Muscle of leg (tissue), 3 donors: ENCODE measurements at regions not wholly inside any gene's neighbourhood (a gene's known extent, or its start where the extent isn't known, plus 50 kb on each side); places are given as distances from the start of the nearest gene placed in this dataset.

Source experiments
- DNase-seq: peaks from one replicate; pipeline ENCODE4 v3.0.0; 2013
- H3K27ac ChIP-seq: one replicate; pipeline ENCODE4 v1.5.1; 2013; ENCODE audit warnings: mild to moderate bottlenecking, low read length, control low read depth
- H3K27me3 ChIP-seq: one replicate; pipeline ENCODE4 v1.6.1; 2013; ENCODE audit warnings: low read length; ENCODE audit not compliant: control insufficient read depth, insufficient read depth
- H3K36me3 ChIP-seq: one replicate; pipeline ENCODE4 v1.6.1; 2013; ENCODE audit warnings: low read length; ENCODE audit not compliant: control insufficient read depth, insufficient read depth
- H3K4me1 ChIP-seq: one replicate; pipeline ENCODE4 v1.6.1; 2013; ENCODE audit warnings: low read length; ENCODE audit not compliant: control insufficient read depth, insufficient read depth
- H3K4me3 ChIP-seq: one replicate; pipeline ENCODE4 v1.5.1; 2013; ENCODE audit warnings: low read length, control low read depth
- H3K9me3 ChIP-seq: replicated peaks from 2 replicates; pipeline ENCODE4 v1.6.1; 2013; ENCODE audit warnings: low read depth, low read length; ENCODE audit not compliant: control insufficient read depth
- WGBS: methylation state at CpG from one replicate; pipeline ENCODE4 v1.1.5; 2013; ENCODE audit warnings: missing lambda C conversion rate; ENCODE audit not compliant: insufficient coverage; 5-methylcytosine and 5-hydroxymethylcytosine counted together

- peaks cover 23% of the 10 kb centered on the region for H3K27me3 ChIP-seq
- no peak for DNase-seq
- no peaks in the 10 kb centered on the region for H3K4me1 ChIP-seq
- 60% methylated on average over 10 of the region's 10 CpGs for WGBS
- no peak overlapping the region for H3K27ac ChIP-seq
- no peaks in the 10 kb centered on the region for H3K36me3 ChIP-seq
- H3K9me3 ChIP-seq, result peaks cover under 1% of the 10 kb centered on the region
- H3K4me3 ChIP-seq, result no peak overlapping the region
Measured at GRCh38 chr12:111275308-111275707, 93.6 kb downstream of the PHETA1 start.

- Histone ChIP-seq H3K4me3 (no peak overlapping the region), H3K9me3 (no peaks in the 10 kb centered on the region), H3K27ac (no peak overlapping the region), H3K4me1 (peaks cover under 1% of the 10 kb centered on the region), H3K27me3 (peaks cover 23% of the 10 kb centered on the region), H3K36me3 (no peaks in the 10 kb centered on the region)
- no CpG with 5 or more reads among the region's 4 CpGs for WGBS
- DNase-seq, result no peak
Measured at GRCh38 chr12:111274777-111275176, 94.1 kb downstream of the PHETA1 start.

- Histone ChIP-seq H3K9me3 (no peaks in the 10 kb centered on the region), H3K27me3 (peaks cover 23% of the 10 kb centered on the region), H3K36me3 (no peaks in the 10 kb centered on the region), H3K27ac (no peak overlapping the region), H3K4me1 (peaks cover 5% of the 10 kb centered on the region), H3K4me3 (no peak overlapping the region)
- no CpG with 5 or more reads among the region's 6 CpGs for WGBS
- DNase-seq, result no peak
Measured at GRCh38 chr12:111271674-111272418, 97.0 kb downstream of the PHETA1 start.

GRCh38 chr12:111270774-111271173 is 98.1 kb downstream of the PHETA1 start:
- H3K27ac ChIP-seq, result no peak overlapping the region
- peaks cover 5% of the 10 kb centered on the region for H3K4me1 ChIP-seq
- peaks cover 23% of the 10 kb centered on the region for H3K27me3 ChIP-seq
- no peak overlapping the region for H3K4me3 ChIP-seq
- no peak for DNase-seq
- no peaks in the 10 kb centered on the region for H3K9me3 ChIP-seq
- H3K36me3 ChIP-seq, result no peaks in the 10 kb centered on the region
- 49% methylated on average over 7 of the region's 7 CpGs for WGBS

GRCh38 chr12:111270239-111270638 is 98.7 kb downstream of the PHETA1 start:
- Histone ChIP-seq H3K36me3 (no peaks in the 10 kb centered on the region), H3K4me3 (no peak overlapping the region), H3K4me1 (peaks cover 5% of the 10 kb centered on the region), H3K27ac (no peak overlapping the region), H3K27me3 (peaks cover 23% of the 10 kb centered on the region), H3K9me3 (no peaks in the 10 kb centered on the region)
- no peak for DNase-seq
- WGBS, result 23% methylated on average over 6 of the region's 11 CpGs

- Histone ChIP-seq H3K27ac (no peak overlapping the region), H3K4me3 (no peak overlapping the region), H3K9me3 (no peaks in the 10 kb centered on the region), H3K27me3 (peaks cover 23% of the 10 kb centered on the region), H3K4me1 (peaks cover 5% of the 10 kb centered on the region), H3K36me3 (no peaks in the 10 kb centered on the region)
- DNase-seq, result peak; percentile 11
- no CpG with 5 or more reads among the region's 7 CpGs for WGBS
Measured at GRCh38 chr12:111269718-111270117, 99.2 kb downstream of the PHETA1 start.

GRCh38 chr12:111268738-111269572 is 99.9 kb downstream of the PHETA1 start:
- peaks cover 5% of the 10 kb centered on the region for H3K4me1 ChIP-seq
- no peak for DNase-seq
- H3K27ac ChIP-seq, result no peak overlapping the region
- no peak overlapping the region for H3K4me3 ChIP-seq
- H3K36me3 ChIP-seq, result no peaks in the 10 kb centered on the region
- H3K9me3 ChIP-seq, result no peaks in the 10 kb centered on the region
- WGBS, result 80% methylated on average over 11 of the region's 16 CpGs
- H3K27me3 ChIP-seq, result peaks cover 17% of the 10 kb centered on the region

- Histone ChIP-seq H3K27me3 (peaks cover 13% of the 10 kb centered on the region), H3K36me3 (no peaks in the 10 kb centered on the region), H3K4me1 (peaks cover 5% of the 10 kb centered on the region), H3K27ac (no peak overlapping the region), H3K9me3 (no peaks in the 10 kb centered on the region), H3K4me3 (no peak overlapping the region)
- DNase-seq, result no peak
- WGBS, result 32% methylated on average over 4 of the region's 8 CpGs
Measured at GRCh38 chr12:111267144-111267543, 101.8 kb downstream of the PHETA1 start.

- peaks cover 3% of the 10 kb centered on the region for H3K27me3 ChIP-seq
- H3K4me3 ChIP-seq, result no peak overlapping the region
- H3K27ac ChIP-seq, result no peak overlapping the region
- WGBS, result 46% methylated on average over 3 of the region's 6 CpGs
- no peaks in the 10 kb centered on the region for H3K36me3 ChIP-seq
- H3K9me3 ChIP-seq, result no peaks in the 10 kb centered on the region
- no peak for DNase-seq
- no peaks in the 10 kb centered on the region for H3K4me1 ChIP-seq
Measured at GRCh38 chr12:111261911-111262676, 106.8 kb downstream of the PHETA1 start.

- H3K36me3 ChIP-seq, result no peaks in the 10 kb centered on the region
- H3K27ac ChIP-seq, result no peak overlapping the region
- H3K4me1 ChIP-seq, result no peaks in the 10 kb centered on the region
- WGBS, result 83% methylated on average over 5 of the region's 5 CpGs
- no peak overlapping the region for H3K4me3 ChIP-seq
- H3K9me3 ChIP-seq, result no peaks in the 10 kb centered on the region
- peaks cover 3% of the 10 kb centered on the region for H3K27me3 ChIP-seq
- DNase-seq, result no peak
Measured at GRCh38 chr12:111260732-111261131, 108.2 kb downstream of the PHETA1 start.
